PC-3 (cell line): ENCODE measurements at regions not wholly inside any gene's neighbourhood (a gene's known extent, or its start where the extent isn't known, plus 50 kb on each side); places are given as distances from the start of the nearest gene placed in this dataset.

Source experiments
- EZH2 ChIP-seq: fragments of 300-600 bp; sonication (generic); IDR thresholded peaks from one replicate; pipeline ENCODE4 v1.6.1; 2017; ENCODE audit warnings: antibody characterized with exemption, mild to moderate bottlenecking, low read length; ENCODE audit not compliant: unreplicated experiment
- EZH2phosphoT487 ChIP-seq: fragments of 300-600 bp; sonication (generic); IDR thresholded peaks from 2 replicates; pipeline ENCODE4 v1.6.1; 2018; ENCODE audit warnings: mild to moderate bottlenecking, antibody characterized with exemption, low read length, borderline replicate concordance
- TF ChIP-seq, protein P1 (sequence below): fragments of 300-600 bp; sonication (generic); conservative IDR thresholded peaks from 2 replicates; pipeline ENCODE4 v1.5.1; 2017; ENCODE audit warnings: antibody characterized with exemption, low read depth, mild to moderate bottlenecking, low read length

DNA sequence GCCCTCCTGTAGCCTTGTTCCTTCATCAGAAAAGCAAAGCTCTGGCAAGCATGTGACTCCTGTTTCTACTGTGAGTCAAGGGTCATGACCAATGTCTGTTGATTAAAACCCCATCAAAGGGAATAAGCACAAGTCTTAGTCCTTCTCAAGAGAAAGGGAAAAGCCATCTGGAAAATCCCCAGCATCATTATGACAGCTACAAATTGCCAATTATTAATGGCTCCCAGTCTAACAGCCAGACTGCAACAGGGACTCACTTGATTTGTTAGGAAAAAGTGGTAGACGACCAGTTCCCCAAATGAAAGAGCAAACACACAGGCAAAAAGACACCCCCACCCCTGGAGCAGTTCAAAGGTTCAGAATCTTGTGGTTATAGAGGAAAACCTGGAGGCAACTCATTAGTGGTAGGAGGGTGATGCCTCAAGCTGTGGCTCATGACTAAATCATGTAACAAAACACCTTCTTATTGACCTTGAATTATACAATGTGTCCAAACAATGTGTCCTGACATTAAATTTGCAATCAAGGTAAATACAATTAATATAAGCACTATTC lies 315.7 kb downstream of the HNRNPD start:
- TF ChIP-seq, protein P1, sequence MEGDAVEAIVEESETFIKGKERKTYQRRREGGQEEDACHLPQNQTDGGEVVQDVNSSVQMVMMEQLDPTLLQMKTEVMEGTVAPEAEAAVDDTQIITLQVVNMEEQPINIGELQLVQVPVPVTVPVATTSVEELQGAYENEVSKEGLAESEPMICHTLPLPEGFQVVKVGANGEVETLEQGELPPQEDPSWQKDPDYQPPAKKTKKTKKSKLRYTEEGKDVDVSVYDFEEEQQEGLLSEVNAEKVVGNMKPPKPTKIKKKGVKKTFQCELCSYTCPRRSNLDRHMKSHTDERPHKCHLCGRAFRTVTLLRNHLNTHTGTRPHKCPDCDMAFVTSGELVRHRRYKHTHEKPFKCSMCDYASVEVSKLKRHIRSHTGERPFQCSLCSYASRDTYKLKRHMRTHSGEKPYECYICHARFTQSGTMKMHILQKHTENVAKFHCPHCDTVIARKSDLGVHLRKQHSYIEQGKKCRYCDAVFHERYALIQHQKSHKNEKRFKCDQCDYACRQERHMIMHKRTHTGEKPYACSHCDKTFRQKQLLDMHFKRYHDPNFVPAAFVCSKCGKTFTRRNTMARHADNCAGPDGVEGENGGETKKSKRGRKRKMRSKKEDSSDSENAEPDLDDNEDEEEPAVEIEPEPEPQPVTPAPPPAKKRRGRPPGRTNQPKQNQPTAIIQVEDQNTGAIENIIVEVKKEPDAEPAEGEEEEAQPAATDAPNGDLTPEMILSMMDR: no peak
- TF ChIP-seq EZH2phosphoT487 (no peak), EZH2 (no peak)
